ENCODE measurements at regions not wholly inside any gene's neighbourhood (a gene's known extent, or its start where the extent isn't known, plus 50 kb on each side); places are given as distances from the start of the nearest gene placed in this dataset.

GRCh38 chr4:27414887-27415731 lies 554.5 kb downstream of the STIM2 start:
- TF ChIP-seq POLR2A (IDR thresholded peaks at IDR 0.05; ENCODE audit: low read depth): no peak
- TF ChIP-seq, protein P1, sequence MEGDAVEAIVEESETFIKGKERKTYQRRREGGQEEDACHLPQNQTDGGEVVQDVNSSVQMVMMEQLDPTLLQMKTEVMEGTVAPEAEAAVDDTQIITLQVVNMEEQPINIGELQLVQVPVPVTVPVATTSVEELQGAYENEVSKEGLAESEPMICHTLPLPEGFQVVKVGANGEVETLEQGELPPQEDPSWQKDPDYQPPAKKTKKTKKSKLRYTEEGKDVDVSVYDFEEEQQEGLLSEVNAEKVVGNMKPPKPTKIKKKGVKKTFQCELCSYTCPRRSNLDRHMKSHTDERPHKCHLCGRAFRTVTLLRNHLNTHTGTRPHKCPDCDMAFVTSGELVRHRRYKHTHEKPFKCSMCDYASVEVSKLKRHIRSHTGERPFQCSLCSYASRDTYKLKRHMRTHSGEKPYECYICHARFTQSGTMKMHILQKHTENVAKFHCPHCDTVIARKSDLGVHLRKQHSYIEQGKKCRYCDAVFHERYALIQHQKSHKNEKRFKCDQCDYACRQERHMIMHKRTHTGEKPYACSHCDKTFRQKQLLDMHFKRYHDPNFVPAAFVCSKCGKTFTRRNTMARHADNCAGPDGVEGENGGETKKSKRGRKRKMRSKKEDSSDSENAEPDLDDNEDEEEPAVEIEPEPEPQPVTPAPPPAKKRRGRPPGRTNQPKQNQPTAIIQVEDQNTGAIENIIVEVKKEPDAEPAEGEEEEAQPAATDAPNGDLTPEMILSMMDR (IDR thresholded peaks at IDR 0.05): no peak

Measured in esophagus muscularis mucosa (tissue), 3 donors.